Panc1 (cell line): ENCODE measurements at regions not wholly inside any gene's neighbourhood (a gene's known extent, or its start where the extent isn't known, plus 50 kb on each side); places are given as distances from the start of the nearest gene placed in this dataset.

Experiments
- ATAC-seq: fragments of 200-7000 bp; cut with Tn5 transposase; 2 replicates; pipeline ENCODE4 v1.9.1; 2020; ENCODE audit warnings: mild to moderate bottlenecking, moderate library complexity
- BruUV-seq: library from RNA; stranded (reverse); fragments of 400-500 nt; replicated peaks from 2 replicates; lab custom pipeline; 2021; lab: Mats Ljungman, UMichigan
- CTCF ChIA-PET: fragments of 300-600 bp; sonication (Branson Sonifier 250); formaldehyde crosslinking; loops from one replicate; lab custom pipeline; 2022; ENCODE audit warnings: antibody characterized with exemption; lab: Charles Lee
- POLR2A ChIA-PET: fragments of 300-600 bp; sonication (Branson Sonifier 250); formaldehyde crosslinking; loops from one replicate; lab custom pipeline; 2022; ENCODE audit warnings: antibody characterized with exemption; lab: Charles Lee
- DNase-seq: peaks from one replicate; pipeline ENCODE4 v3.0.0-alpha.2; 2010; ENCODE audit warnings: low read depth, low spot score
- H3K27ac ChIP-seq: 2 replicates; pipeline ENCODE4 v1.5.1; 2011; ENCODE audit warnings: mild to moderate bottlenecking, low read length, inconsistent platforms
- H3K27me3 ChIP-seq: fragments of 200-500 bp; sonication (Bioruptor generic); 2 replicates; pipeline ENCODE4 v1.6.0; 2014; ENCODE audit warnings: low read length, inconsistent platforms; ENCODE audit not compliant: control insufficient read depth, insufficient read depth
- H3K36me3 ChIP-seq: fragments of 200-500 bp; sonication (Bioruptor generic); 2 replicates; pipeline ENCODE4 v1.5.1; 2014; ENCODE audit warnings: inconsistent platforms, mild to moderate bottlenecking, low read length, moderate library complexity; ENCODE audit not compliant: control insufficient read depth, insufficient read depth
- H3K4me1 ChIP-seq: 2 replicates; pipeline ENCODE4 v1.5.1; 2011; ENCODE audit warnings: inconsistent platforms, mild to moderate bottlenecking, low read length, moderate library complexity; ENCODE audit not compliant: control insufficient read depth, insufficient read depth
- H3K4me3 ChIP-seq, 2 experiments: 2 replicates each; pipeline ENCODE4 v1.5.1; 2011 to 2012; ENCODE audit warnings: low read depth in 2 of 2, low read length in 2 of 2, mild to moderate bottlenecking in 2 of 2, inconsistent platforms in 1 of 2, moderate library complexity in 1 of 2
- H3K9me3 ChIP-seq: fragments of 200-500 bp; sonication (Bioruptor generic); 2 replicates; pipeline ENCODE4 v1.5.1; 2014; ENCODE audit warnings: low read depth, mild to moderate bottlenecking, inconsistent platforms, low read length, moderate library complexity; ENCODE audit not compliant: control insufficient read depth, insufficient read depth
- POLR2AphosphoS5 ChIP-seq: IDR thresholded peaks from 2 replicates; pipeline ENCODE4 v1.6.1; 2012; ENCODE audit warnings: mild to moderate bottlenecking, low read depth, low read length, moderate library complexity
- SIN3A ChIP-seq: IDR thresholded peaks from 2 replicates; pipeline ENCODE4 v1.6.1; 2012; ENCODE audit warnings: low read depth, mild to moderate bottlenecking, low read length, moderate library complexity, borderline replicate concordance; ENCODE audit not compliant: insufficient read depth
- TCF7L2 ChIP-seq: IDR thresholded peaks from 2 replicates; pipeline ENCODE4 v1.6.1; 2011; ENCODE audit warnings: mild to moderate bottlenecking, low read depth, low read length, inconsistent platforms
- in situ Hi-C: cut with HindIII; loops from 2 replicates; pipeline ENCODE4 v1.10.0; 2016; ENCODE audit warnings: low sequenced_read_pairs, low pct_unique_long_range_greater_than_20kb
- intact Hi-C: fragments of 100-400 bp; cut with micrococcal nuclease; formaldehyde crosslinking; loops from one replicate; pipeline ENCODE4 v1.10.0; 2022; ENCODE audit not compliant: unreplicated experiment
- TF ChIP-seq, protein P1 (sequence below): fragments of 450-650 bp; IDR thresholded peaks from 2 replicates; pipeline ENCODE4 v1.5.1; 2017; ENCODE audit warnings: mild to moderate bottlenecking
- TF ChIP-seq, protein P2 (sequence below), 2 experiments: IDR thresholded peaks; 2 replicates each; pipeline ENCODE4 v1.6.1; 2011 to 2012; ENCODE audit warnings: low read depth in 2 of 2, control low read depth in 1 of 2, low read length in 1 of 2, mild to moderate bottlenecking in 1 of 2, moderate library complexity in 1 of 2; ENCODE audit not compliant: insufficient read depth in 1 of 2

DNA sequence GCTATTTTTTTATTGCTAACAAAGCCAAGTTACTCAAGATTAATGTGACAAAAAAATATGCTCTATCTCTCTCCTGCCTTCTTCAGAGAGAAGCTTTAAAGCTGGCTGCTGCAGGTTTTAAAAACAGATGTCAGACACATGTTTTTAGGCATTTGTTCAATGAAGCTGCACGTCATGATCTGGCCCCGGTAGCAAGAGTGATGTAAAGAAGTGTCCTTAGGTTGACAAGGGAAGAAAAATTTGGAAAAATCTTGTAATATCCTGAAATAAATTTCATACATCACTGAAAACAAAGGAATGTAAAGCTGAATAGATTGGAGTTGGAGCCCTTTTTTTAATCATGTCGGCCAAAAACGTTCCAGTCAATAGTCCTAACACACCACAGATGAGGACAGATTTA, 531.4 kb upstream of the NBEA start:
- BruUV-seq: no TSS peak
- in situ Hi-C loops: no loop called here
- TF ChIP-seq, protein P1, sequence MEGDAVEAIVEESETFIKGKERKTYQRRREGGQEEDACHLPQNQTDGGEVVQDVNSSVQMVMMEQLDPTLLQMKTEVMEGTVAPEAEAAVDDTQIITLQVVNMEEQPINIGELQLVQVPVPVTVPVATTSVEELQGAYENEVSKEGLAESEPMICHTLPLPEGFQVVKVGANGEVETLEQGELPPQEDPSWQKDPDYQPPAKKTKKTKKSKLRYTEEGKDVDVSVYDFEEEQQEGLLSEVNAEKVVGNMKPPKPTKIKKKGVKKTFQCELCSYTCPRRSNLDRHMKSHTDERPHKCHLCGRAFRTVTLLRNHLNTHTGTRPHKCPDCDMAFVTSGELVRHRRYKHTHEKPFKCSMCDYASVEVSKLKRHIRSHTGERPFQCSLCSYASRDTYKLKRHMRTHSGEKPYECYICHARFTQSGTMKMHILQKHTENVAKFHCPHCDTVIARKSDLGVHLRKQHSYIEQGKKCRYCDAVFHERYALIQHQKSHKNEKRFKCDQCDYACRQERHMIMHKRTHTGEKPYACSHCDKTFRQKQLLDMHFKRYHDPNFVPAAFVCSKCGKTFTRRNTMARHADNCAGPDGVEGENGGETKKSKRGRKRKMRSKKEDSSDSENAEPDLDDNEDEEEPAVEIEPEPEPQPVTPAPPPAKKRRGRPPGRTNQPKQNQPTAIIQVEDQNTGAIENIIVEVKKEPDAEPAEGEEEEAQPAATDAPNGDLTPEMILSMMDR: no peak
- no peak for TF ChIP-seq SIN3A
- POLR2A ChIA-PET: no interaction called here
- Histone ChIP-seq H3K27ac (no peak overlapping the region), H3K36me3 (no peaks in the 10 kb centered on the region), H3K27me3 (no peaks in the 10 kb centered on the region), H3K9me3 (no peaks in the 10 kb centered on the region), H3K4me3 (no peak overlapping the region), H3K4me1 (no peaks in the 10 kb centered on the region)
- no peak for ATAC-seq
- CTCF ChIA-PET: no interaction called here
- intact Hi-C loops: no loop called here
- no peak for DNase-seq

DNA sequence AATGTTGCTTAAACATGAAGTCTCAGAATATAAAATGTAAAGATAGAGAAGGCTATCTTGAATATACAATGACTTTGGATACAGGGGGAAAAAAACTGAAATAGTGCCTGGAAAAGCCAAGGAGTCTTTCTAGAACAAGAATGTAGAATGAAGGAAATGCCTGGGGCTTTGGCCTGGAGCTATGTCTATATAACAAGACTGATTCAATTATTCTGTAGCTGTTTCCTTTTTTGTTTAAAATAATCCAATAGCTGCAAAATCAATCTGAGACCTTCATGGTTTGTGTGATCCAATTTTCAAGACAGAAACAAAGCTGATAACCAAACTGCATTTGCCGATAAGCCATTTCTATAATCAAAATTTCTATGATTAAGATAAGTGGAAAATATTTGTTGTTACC, 530.9 kb upstream of the NBEA start:
- H3K4me3 ChIP-seq: no peak overlapping the region
- ATAC-seq: no peak
- no peaks in the 10 kb centered on the region for H3K27me3 ChIP-seq
- intact Hi-C loops (no loop called here), in situ Hi-C loops (no loop called here)
- no peaks in the 10 kb centered on the region for H3K9me3 ChIP-seq
- ChIA-PET CTCF (no interaction called here), POLR2A (no interaction called here)
- no TSS peak for BruUV-seq
- TF ChIP-seq, protein P1: no peak
- TF ChIP-seq TCF7L2 (no peak), POLR2AphosphoS5 (no peak)
- H3K4me1 ChIP-seq: no peaks in the 10 kb centered on the region
- H3K27ac ChIP-seq: no peak overlapping the region
- H3K36me3 ChIP-seq: no peaks in the 10 kb centered on the region
- DNase-seq: no peak

- ATAC-seq (no peak), DNase-seq (no peak)
- intact Hi-C loops: no loop called here
- no peak for TF ChIP-seq POLR2AphosphoS5
- TF ChIP-seq SIN3A: no peak
- TF ChIP-seq TCF7L2: no peak
- TF ChIP-seq, protein P1: no peak
- TF ChIP-seq, protein P2, sequence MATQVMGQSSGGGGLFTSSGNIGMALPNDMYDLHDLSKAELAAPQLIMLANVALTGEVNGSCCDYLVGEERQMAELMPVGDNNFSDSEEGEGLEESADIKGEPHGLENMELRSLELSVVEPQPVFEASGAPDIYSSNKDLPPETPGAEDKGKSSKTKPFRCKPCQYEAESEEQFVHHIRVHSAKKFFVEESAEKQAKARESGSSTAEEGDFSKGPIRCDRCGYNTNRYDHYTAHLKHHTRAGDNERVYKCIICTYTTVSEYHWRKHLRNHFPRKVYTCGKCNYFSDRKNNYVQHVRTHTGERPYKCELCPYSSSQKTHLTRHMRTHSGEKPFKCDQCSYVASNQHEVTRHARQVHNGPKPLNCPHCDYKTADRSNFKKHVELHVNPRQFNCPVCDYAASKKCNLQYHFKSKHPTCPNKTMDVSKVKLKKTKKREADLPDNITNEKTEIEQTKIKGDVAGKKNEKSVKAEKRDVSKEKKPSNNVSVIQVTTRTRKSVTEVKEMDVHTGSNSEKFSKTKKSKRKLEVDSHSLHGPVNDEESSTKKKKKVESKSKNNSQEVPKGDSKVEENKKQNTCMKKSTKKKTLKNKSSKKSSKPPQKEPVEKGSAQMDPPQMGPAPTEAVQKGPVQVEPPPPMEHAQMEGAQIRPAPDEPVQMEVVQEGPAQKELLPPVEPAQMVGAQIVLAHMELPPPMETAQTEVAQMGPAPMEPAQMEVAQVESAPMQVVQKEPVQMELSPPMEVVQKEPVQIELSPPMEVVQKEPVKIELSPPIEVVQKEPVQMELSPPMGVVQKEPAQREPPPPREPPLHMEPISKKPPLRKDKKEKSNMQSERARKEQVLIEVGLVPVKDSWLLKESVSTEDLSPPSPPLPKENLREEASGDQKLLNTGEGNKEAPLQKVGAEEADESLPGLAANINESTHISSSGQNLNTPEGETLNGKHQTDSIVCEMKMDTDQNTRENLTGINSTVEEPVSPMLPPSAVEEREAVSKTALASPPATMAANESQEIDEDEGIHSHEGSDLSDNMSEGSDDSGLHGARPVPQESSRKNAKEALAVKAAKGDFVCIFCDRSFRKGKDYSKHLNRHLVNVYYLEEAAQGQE (IDR thresholded peaks at IDR 0.05; ENCODE audit: insufficient read depth in 1 of 2, low read depth in 2 of 2, low read length in 1 of 2): no peak
- no peaks in the 10 kb centered on the region for H3K4me1 ChIP-seq
- no peak overlapping the region for H3K4me3 ChIP-seq
- no peak overlapping the region for H3K27ac ChIP-seq
- in situ Hi-C loops: no loop called here
- H3K36me3 ChIP-seq: no peaks in the 10 kb centered on the region
- BruUV-seq: no TSS peak
- POLR2A ChIA-PET: no interaction called here
- CTCF ChIA-PET: no interaction called here
- H3K9me3 ChIP-seq: no peaks in the 10 kb centered on the region
- no peaks in the 10 kb centered on the region for H3K27me3 ChIP-seq
Observed at GRCh38 chr13:34411894-34412293, 530.2 kb upstream of the NBEA start.
